ENCODE measurements at regions not wholly inside any gene's neighbourhood (a gene's known extent, or its start where the extent isn't known, plus 50 kb on each side); places are given as distances from the start of the nearest gene placed in this dataset.
A peak's percentile ranks its signal among the peaks of the same experiment; 100 is the strongest.

DNA sequence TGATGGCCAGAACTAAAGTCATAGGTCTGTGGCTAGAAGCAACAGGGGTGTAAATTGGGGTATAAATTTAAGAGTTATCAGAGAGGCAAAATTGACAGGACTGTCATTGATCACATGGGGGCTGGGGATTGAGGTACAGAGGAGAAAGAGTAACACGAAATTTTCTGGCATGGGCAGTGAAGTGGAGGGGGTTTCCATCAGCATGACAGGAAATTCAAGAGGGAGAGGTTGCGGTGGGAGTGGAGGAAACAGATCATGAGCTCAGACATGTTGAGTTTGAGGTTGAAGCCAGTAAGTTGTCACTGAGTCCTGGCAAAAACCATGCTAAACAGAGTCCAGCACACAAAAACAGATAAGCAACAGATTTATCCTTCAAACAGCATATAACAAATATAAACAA, 192.1 kb upstream of the TSC22D1 start:
- no peak for ATAC-seq
- intact Hi-C loops (cut with DNase I), result no loop called here
- Histone ChIP-seq H3K4me3 (no peak overlapping the region), H3K4me1 (no peaks in the 10 kb centered on the region), H3K27me3 (ENCODE audit: insufficient read depth in 3 of 3, low read length in 2 of 3) (no peaks in the 10 kb centered on the region), H3K9me3 (no peaks in the 10 kb centered on the region), H3K27ac (no peak overlapping the region), H3K36me3 (ENCODE audit: insufficient read depth in 1 of 2, low read depth in 1 of 2) (no peaks in the 10 kb centered on the region)
- 54 to 58% (median 56%) methylated on average over 2 of the region's 2 CpGs for WGBS, 3 donors
- no peak for DNase-seq
- TF ChIP-seq, protein P1, sequence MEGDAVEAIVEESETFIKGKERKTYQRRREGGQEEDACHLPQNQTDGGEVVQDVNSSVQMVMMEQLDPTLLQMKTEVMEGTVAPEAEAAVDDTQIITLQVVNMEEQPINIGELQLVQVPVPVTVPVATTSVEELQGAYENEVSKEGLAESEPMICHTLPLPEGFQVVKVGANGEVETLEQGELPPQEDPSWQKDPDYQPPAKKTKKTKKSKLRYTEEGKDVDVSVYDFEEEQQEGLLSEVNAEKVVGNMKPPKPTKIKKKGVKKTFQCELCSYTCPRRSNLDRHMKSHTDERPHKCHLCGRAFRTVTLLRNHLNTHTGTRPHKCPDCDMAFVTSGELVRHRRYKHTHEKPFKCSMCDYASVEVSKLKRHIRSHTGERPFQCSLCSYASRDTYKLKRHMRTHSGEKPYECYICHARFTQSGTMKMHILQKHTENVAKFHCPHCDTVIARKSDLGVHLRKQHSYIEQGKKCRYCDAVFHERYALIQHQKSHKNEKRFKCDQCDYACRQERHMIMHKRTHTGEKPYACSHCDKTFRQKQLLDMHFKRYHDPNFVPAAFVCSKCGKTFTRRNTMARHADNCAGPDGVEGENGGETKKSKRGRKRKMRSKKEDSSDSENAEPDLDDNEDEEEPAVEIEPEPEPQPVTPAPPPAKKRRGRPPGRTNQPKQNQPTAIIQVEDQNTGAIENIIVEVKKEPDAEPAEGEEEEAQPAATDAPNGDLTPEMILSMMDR (IDR thresholded peaks at IDR 0.05), result no peak

DNA sequence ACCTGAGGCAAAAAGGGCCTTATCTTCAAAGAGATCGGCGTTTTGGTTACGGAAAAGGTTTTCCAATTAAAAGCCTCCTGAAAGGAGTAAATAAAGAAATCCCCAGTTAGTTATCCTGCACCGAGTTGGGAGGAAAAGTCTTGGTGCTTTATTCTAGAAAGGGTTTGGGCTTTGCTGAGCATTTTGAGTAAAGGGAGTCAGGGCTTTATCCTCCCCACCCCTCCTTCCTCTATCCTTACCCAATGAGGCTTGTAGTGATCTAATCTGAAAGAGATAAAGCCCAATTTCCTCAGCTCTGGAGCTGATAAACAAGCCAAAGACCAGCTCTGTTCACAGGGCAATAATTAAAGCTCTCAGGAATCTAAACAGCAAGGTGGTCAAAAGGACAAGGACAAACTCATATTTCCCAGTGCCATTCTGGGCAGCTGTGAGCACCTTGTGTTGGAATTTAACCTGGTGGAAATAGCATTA, 188.9 kb upstream of the TSC22D1 start:
- H3K36me3 ChIP-seq (ENCODE audit: insufficient read depth in 1 of 2, low read depth in 1 of 2), result no peaks in the 10 kb centered on the region
- 57 to 68% (median 65%) methylated on average over 4 of the region's 4 CpGs for WGBS, 3 donors
- intact Hi-C loops (cut with DNase I), result no loop called here
- H3K4me1 ChIP-seq, result no peaks in the 10 kb centered on the region
- ATAC-seq (no peak), DNase-seq (no peak)
- no peaks in the 10 kb centered on the region for H3K27me3 ChIP-seq (ENCODE audit: insufficient read depth in 3 of 3, low read length in 2 of 3)
- H3K4me3 ChIP-seq, result no peak overlapping the region
- no peaks in the 10 kb centered on the region for H3K9me3 ChIP-seq
- H3K27ac ChIP-seq, result no peak overlapping the region
- TF ChIP-seq, protein P1 (IDR thresholded peaks at IDR 0.05), result no peak

DNA sequence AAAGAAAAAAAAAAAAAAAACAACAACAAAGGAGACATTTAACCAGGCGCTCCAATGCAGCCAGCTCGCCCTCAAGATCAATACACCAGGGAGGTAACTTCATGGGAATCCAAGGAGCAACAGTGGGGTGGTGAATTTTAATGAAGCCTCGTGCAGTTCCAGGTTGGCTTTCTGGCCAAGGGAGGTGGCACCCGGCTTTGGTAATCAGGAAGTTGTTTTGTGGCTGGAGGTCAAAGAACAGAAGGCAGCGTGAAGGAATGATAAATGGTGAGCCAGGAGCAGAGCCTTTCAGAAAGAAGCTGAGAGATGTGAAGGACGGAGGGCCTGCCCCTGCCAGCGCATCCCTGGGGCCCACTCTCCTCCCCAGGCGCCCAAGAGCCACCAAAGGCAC, 188.2 kb upstream of the TSC22D1 start:
- DNase-seq, result no peak
- intact Hi-C loops (cut with DNase I), result loop anchor here (5.0 kb wide), 2 partner anchors 83 to 88 kb away; no protein-coding TSS in a partner anchor
- no peak overlapping the region for H3K27ac ChIP-seq
- no peaks in the 10 kb centered on the region for H3K4me1 ChIP-seq
- no peaks in the 10 kb centered on the region for H3K27me3 ChIP-seq (ENCODE audit: insufficient read depth in 3 of 3, low read length in 2 of 3)
- no peaks in the 10 kb centered on the region for H3K9me3 ChIP-seq
- H3K36me3 ChIP-seq (ENCODE audit: insufficient read depth in 1 of 2, low read depth in 1 of 2), result no peaks in the 10 kb centered on the region
- WGBS, 3 donors, result 38 to 41% (median 41%) methylated on average over 8 of the region's 8 CpGs
- H3K4me3 ChIP-seq, result no peak overlapping the region
- ATAC-seq, result no peak
- TF ChIP-seq, protein P1 (IDR thresholded peaks at IDR 0.05), result no peak

DNA sequence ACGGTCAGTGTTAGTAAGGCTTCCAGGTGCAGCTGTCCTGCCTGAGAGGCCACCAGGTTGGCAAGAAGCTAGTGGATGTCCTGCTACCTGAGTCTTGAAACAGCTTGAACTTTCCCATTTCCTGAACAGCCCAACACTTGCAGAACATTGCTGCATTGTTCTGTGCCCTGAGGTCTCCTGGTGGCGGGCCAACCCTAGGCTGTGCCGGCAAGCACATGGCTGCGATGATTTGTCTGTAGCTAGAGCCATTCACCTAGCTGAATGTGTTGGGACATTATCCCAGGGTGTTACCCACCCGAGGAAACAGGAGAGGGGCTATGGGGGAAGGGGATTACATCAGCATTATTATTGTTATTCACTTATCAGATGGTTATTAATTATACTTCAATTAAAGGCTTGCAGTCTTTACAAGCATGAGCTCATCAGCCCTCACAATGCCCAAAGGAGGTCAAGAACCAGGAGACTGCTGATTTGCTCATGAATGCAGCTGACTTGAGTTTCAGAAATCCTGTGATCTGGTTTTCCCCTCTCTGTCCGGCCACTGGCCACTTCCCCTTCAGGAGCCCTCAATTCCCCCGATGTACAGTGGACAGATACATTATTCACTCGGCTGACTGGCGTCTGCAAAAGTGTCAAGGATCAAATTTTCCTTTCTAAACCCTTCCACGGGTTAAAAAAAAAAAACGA, 187.6 kb upstream of the TSC22D1 start:
- ATAC-seq (no peak), DNase-seq (peak in 1 of 2 donors; percentile 59)
- no peaks in the 10 kb centered on the region for H3K9me3 ChIP-seq
- H3K27ac ChIP-seq, result no peak overlapping the region
- no peak overlapping the region for H3K4me3 ChIP-seq
- no peaks in the 10 kb centered on the region for H3K36me3 ChIP-seq (ENCODE audit: insufficient read depth in 1 of 2, low read depth in 1 of 2)
- H3K4me1 ChIP-seq, result no peaks in the 10 kb centered on the region
- TF ChIP-seq, protein P1 (IDR thresholded peaks at IDR 0.05), result no peak
- WGBS, 3 donors, result 38 to 44% (median 41%) methylated on average over 11 of the region's 11 CpGs
- no peaks in the 10 kb centered on the region for H3K27me3 ChIP-seq (ENCODE audit: insufficient read depth in 3 of 3, low read length in 2 of 3)
- intact Hi-C loops (cut with DNase I), result loop anchor here (5.0 kb wide), 2 partner anchors 84 to 89 kb away; no protein-coding TSS in a partner anchor

DNA sequence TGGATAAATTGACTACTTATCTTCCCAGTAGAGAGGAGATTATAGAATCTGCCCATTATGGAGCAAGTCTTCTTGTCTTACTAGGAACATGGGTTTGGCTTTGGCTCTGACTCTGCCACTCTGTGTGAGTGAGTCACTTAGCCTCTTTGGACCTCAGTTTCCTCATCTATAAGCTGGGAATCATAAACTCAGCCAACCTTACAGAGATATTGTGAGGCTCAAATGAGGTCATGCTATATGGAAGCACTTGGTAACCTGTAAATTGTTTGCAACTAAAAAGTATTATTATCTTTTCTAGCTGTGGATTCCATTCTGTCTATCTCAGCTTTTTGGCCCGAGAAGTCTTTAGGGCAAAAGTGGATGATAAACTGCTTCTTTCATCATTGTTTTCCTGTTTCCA, 186.8 kb upstream of the TSC22D1 start:
- no peaks in the 10 kb centered on the region for H3K9me3 ChIP-seq
- TF ChIP-seq, protein P1 (IDR thresholded peaks at IDR 0.05), result no peak
- DNase-seq (no peak), ATAC-seq (no peak)
- no peaks in the 10 kb centered on the region for H3K36me3 ChIP-seq (ENCODE audit: insufficient read depth in 1 of 2, low read depth in 1 of 2)
- H3K27me3 ChIP-seq (ENCODE audit: insufficient read depth in 3 of 3, low read length in 2 of 3), result no peaks in the 10 kb centered on the region
- H3K4me3 ChIP-seq, result no peak overlapping the region
- no peaks in the 10 kb centered on the region for H3K4me1 ChIP-seq
- intact Hi-C loops (cut with DNase I), result loop anchor here (5.0 kb wide), 2 partner anchors 84 to 89 kb away; no protein-coding TSS in a partner anchor
- no peak overlapping the region for H3K27ac ChIP-seq
- WGBS, 3 donors, result 88 to 95% (median 90%) methylated on average over 1 of the region's 1 CpG
